GM19239 (cell line): ENCODE measurements at regions not wholly inside any gene's neighbourhood (a gene's known extent, or its start where the extent isn't known, plus 50 kb on each side); places are given as distances from the start of the nearest gene placed in this dataset.
"Not testable (repeated sequence)": the region's sequence is repeated elsewhere in the genome, so short reads cannot be mapped to it uniquely, and the experiment has no call there.

Experiments used
- DNase-seq: peaks from one replicate; pipeline ENCODE4 v3.0.0; 2011; ENCODE audit warnings: low spot score; ENCODE audit not compliant: insufficient read length
- FAIRE-seq: peaks from 2 replicates; lab custom pipeline; 2011; peaks lifted over from hg19 to GRCh38; lab: Jason Lieb, UNC

- FAIRE-seq (no peak), DNase-seq (no peak)
These were observed 253.4 kb downstream of the ASXL3 start for GRCh38 chr18:33831424-33831823.

GRCh38 chr18:33830213-33830612 is 252.2 kb downstream of the ASXL3 start:
- FAIRE-seq (no peak), DNase-seq (no peak)

- FAIRE-seq (no peak), DNase-seq (no peak)
These were observed 250.9 kb downstream of the ASXL3 start for GRCh38 chr18:33828949-33829348.

GRCh38 chr18:33826151-33826550 is 248.1 kb downstream of the ASXL3 start:
- DNase-seq = no peak
- FAIRE-seq = no peak

- FAIRE-seq (no peak), DNase-seq (no peak)
These were observed 243.5 kb downstream of the ASXL3 start for GRCh38 chr18:33821503-33821902.

- FAIRE-seq (no peak), DNase-seq (no peak)
These were observed 242.7 kb downstream of the ASXL3 start for GRCh38 chr18:33820517-33821371.

GRCh38 chr18:33819692-33820343 is 241.8 kb downstream of the ASXL3 start:
- not testable (repeated sequence) for DNase-seq, FAIRE-seq

- no peak for FAIRE-seq
These were observed 240.1 kb downstream of the ASXL3 start for GRCh38 chr18:33818145-33818544.

GRCh38 chr18:33817096-33817495 is 239.1 kb downstream of the ASXL3 start:
- FAIRE-seq = no peak

More at GRCh38 chr18:33818145-33818544, 240.1 kb downstream of the ASXL3 start:
- no peak for DNase-seq

GRCh38 chr18:33814546-33814945 is 236.5 kb downstream of the ASXL3 start:
- no peak for FAIRE-seq

More at GRCh38 chr18:33817096-33817495, 239.1 kb downstream of the ASXL3 start:
- no peak for DNase-seq

GRCh38 chr18:33812186-33812585 is 234.2 kb downstream of the ASXL3 start:
- FAIRE-seq (no peak), DNase-seq (no peak)

More at GRCh38 chr18:33814546-33814945, 236.5 kb downstream of the ASXL3 start:
- no peak for DNase-seq

GRCh38 chr18:33805592-33805991 is 227.6 kb downstream of the ASXL3 start:
- DNase-seq (no peak), FAIRE-seq (no peak)

- DNase-seq = no peak
- no peak for FAIRE-seq
These were observed 226.2 kb downstream of the ASXL3 start for GRCh38 chr18:33804258-33804657.

- FAIRE-seq (no peak), DNase-seq (no peak)
These were observed 225.6 kb downstream of the ASXL3 start for GRCh38 chr18:33803636-33804035.

GRCh38 chr18:33802955-33803354 is 224.9 kb downstream of the ASXL3 start:
- DNase-seq (no peak), FAIRE-seq (no peak)
